GM19238 (cell line): ENCODE measurements at regions not wholly inside any gene's neighbourhood (a gene's known extent, or its start where the extent isn't known, plus 50 kb on each side); places are given as distances from the start of the nearest gene placed in this dataset.
"Not testable (repeated sequence)": the region's sequence is repeated elsewhere in the genome, so short reads cannot be mapped to it uniquely, and the experiment has no call there.

Source experiments
- DNase-seq: peaks from one replicate; pipeline ENCODE4 v3.0.0; 2011; ENCODE audit warnings: low spot score; ENCODE audit not compliant: insufficient read length

- DNase-seq: no peak
Measured at GRCh38 chr2:126219081-126219480, 436.9 kb upstream of the GYPC start.

DNA sequence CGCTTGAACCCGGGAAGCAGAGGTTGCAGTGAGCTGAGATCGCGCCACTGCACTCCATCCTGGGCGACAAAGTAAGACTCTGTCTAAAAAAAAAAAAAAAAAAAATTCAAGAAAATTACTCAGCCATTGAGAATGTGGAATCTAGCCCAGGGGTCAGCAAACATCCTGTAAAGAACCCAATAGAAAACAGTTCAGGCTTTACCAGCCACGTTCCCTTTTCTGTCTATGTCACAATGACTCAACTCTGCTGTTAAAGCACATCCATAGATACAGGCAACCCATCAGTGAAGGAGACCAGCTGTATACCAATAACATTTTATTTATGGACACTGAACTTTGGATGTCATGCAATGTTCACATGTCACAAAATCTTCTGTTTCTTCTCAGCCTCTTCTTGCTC lies 435.6 kb upstream of the GYPC start:
- DNase-seq: no peak

GRCh38 chr2:126221506-126221905 lies 434.5 kb upstream of the GYPC start:
- DNase-seq: no peak

DNA sequence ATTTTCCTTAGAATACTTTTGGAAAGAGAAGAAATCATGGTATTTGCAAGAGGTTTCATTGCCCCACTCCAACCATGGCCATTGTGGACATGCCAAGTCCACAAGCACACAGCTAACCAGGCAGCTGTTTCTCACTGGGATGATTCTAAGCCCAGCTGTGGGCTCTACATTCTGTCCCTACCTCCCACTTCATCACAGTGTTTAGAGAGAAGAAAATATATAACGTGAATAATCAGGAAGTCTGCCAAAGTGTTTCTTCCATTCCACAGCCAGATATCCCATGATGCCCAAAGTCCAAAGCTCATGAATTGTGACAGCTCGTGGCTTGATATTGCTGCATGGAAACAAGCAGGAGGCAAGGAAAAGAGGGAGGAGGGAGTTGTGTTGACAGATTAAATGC lies 433.7 kb upstream of the GYPC start:
- DNase-seq: no peak

GRCh38 chr2:126224776-126225175 lies 431.2 kb upstream of the GYPC start:
- DNase-seq: no peak

DNA sequence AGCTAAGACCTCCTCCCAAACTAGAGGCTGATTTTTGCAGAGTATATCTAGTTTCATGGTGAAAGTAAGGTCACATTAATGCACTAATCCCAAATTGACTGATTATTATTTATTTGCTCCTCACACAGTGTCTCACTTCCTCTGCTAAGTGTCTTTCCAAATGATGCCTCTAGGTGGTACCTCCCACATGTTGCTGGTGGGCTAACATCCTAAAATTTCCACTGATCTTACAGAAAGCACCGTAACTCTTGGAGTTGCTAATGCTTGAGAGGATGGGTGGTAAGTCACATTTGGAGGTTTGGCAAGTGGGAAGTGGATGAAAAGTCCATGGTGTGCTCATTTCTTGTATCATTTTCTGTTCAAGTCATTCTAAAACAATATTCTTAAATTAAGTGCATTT lies 428.7 kb upstream of the GYPC start:
- DNase-seq: no peak

GRCh38 chr2:126228531-126228930 lies 427.4 kb upstream of the GYPC start:
- no peak for DNase-seq

GRCh38 chr2:126238251-126238650 lies 417.7 kb upstream of the GYPC start:
- DNase-seq: no peak

- no peak for DNase-seq
Measured at GRCh38 chr2:126239320-126239955, 416.5 kb upstream of the GYPC start.

GRCh38 chr2:126241001-126241400 lies 415.0 kb upstream of the GYPC start:
- DNase-seq: no peak

GRCh38 chr2:126241411-126241810 lies 414.5 kb upstream of the GYPC start:
- no peak for DNase-seq

GRCh38 chr2:126244937-126245336 lies 411.0 kb upstream of the GYPC start:
- no peak for DNase-seq

DNA sequence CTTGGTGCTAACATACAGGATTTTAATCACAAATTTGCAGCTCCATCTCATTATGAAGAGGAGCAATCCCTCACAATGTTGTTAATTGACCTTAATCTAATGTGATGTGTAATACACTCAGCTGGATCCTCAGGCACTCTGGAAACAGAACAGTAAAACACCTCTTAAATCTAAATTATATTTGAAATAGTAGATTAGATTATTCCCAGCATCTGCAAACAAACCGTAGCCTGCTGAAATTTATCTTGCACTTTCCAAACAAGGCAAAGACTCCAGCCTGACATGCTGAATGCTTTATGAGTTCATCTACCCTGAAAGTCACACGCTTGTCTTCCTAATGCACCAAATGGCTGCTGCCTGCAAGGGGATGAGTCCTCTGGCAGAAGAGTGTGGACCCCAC lies 402.3 kb upstream of the GYPC start:
- DNase-seq: no peak

GRCh38 chr2:126264625-126265024 lies 391.3 kb upstream of the GYPC start:
- no peak for DNase-seq

DNA sequence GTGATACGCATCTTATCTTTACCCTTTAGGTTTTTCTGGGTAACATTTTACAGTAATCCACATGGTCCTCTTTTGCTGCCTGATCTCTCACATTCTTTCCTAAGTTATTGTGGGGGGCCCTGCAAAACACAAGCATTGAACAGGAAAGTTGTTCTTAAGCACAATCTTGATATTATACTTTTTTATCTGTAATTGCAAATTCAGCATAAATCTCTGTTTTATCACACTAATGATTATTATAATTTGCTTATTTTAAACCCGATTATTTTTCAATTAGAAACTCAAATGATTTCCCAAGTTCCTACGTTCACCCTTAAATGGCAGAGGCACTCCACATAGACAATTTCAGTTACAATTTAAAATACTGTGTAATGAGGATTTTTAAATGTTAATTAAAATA lies 386.0 kb upstream of the GYPC start:
- DNase-seq: no peak

- no peak for DNase-seq
Measured at GRCh38 chr2:126270587-126270986, 385.4 kb upstream of the GYPC start.

DNA sequence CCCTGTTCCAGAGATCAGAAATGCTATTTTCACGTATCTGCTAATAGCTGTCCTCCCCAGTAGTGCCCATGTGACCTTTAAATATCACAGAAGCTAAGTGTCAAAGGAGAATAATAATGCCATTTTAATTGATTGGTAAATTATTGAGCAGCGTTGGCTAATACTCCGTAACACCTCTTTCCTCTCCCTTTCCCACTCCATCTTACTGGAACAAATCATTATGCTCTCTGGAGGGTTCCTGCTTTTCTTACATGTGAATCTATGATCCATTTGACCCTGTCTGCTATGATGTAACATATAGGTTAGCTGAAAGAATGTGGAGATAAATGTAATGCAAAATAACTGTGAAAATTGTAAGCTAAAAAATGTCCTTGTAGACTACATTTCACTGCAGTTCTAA lies 383.6 kb upstream of the GYPC start:
- DNase-seq: no peak

DNA sequence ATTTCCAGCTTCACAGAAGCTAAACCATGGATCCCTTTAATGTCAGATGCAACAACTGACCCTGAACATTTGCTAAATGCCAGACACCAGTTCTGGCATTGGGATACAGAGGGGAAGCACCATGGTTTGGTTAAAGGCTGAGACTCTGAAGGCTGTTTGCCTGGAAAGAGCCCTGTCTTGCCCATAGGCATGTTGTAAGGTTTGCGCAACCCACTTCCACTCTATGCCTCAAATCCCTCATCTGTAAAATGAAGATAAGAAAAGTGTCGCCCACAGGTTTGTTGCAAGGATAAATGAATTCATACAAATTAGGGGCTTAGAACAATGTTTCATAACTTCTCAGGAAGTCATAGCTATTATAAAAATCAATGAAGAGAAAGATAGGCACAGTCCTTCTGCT lies 380.9 kb upstream of the GYPC start:
- DNase-seq: no peak

DNA sequence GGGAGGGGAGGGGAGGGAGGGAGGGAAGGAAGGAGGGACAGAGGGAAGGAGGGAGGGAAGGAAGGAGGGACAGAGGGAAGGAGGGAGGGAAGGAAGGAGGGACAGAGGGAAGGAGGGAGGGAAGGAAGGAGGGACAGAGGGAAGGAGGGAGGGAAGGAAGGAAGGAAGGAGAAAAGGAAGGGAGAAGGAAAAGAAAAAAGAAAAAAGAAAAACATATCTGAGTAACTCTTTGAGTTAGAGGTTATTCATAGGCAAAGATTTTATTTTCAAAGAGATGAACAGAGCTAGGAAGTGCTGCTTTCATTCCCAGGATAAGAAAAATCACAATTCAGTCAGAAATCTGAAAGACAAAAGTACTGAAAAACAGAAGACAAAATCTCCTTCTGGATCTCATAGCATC lies 379.7 kb upstream of the GYPC start:
- not testable (repeated sequence) for DNase-seq

- DNase-seq: no peak
Measured at GRCh38 chr2:126288362-126288761, 367.6 kb upstream of the GYPC start.

DNA sequence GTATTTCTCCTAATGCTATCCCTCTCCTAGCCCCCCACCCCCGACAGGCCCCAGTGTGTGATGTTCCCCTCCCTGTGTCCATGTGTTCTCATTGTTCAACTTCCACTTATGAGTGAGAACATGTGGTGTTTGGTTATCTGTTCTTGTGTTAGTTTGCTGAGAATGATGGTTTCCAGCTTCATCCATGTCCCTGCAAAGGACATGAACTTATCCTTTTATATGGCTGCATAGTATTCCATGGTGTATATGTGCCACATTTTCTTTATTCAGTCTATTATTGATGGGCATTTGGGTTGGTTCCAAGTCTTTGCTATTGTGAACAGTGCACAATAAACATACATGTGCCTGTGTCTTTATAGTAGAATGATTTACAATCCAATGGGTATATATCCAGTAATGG lies 362.0 kb upstream of the GYPC start:
- DNase-seq: not testable (repeated sequence)

DNA sequence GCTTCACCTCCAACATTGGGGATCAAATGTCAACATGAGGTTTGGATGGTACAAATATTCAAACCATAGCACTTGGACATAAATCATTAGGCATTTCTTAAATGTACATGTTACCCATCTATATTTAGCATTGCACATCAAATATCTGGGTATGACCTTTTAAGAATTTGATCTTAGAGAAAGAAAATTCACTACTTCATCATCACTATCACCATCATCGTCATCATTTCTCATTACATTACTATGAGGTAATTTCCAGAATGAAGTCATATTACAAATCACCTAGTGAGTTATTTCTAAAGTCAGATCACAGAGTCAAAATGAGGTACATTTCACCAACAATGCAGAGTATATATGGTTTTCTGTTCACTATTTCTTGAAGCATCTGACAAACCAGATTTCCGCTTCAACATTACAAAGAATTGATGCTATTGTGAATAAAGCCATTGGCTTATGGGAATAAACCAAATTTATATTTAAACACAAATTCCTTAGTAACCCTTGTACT lies 356.4 kb upstream of the GYPC start:
- DNase-seq: no peak

GRCh38 chr2:126300348-126300747 lies 355.6 kb upstream of the GYPC start:
- no peak for DNase-seq

- no peak for DNase-seq
Measured at GRCh38 chr2:126302043-126302442, 353.9 kb upstream of the GYPC start.
